ENCODE measurements at regions not wholly inside any gene's neighbourhood (a gene's known extent, or its start where the extent isn't known, plus 50 kb on each side); places are given as distances from the start of the nearest gene placed in this dataset.
"Not testable (repeated sequence)": the region's sequence is repeated elsewhere in the genome, so short reads cannot be mapped to it uniquely, and the experiment has no call there.

GRCh38 chr9:62857280-62857679 lies 1667.4 kb downstream of the SPATA31A7 start:
- not testable (repeated sequence) for DNase-seq, H3K9me3 Mint-ChIP-seq, H3K4me3 Mint-ChIP-seq, H3K27ac Mint-ChIP-seq, H3K4me1 Mint-ChIP-seq
- ATAC-seq: peak; percentile 39
- H3K27me3 Mint-ChIP-seq: peaks cover 37% of the 10 kb centered on the region

- H3K27ac Mint-ChIP-seq, H3K4me1 Mint-ChIP-seq, DNase-seq, H3K4me3 Mint-ChIP-seq, H3K9me3 Mint-ChIP-seq: not testable (repeated sequence)
- H3K27me3 Mint-ChIP-seq: peaks cover 47% of the 10 kb centered on the region
- ATAC-seq: peak; percentile 15
Observed at GRCh38 chr9:62858240-62858639, 1668.4 kb downstream of the SPATA31A7 start.

GRCh38 chr9:62860939-62861860 lies 1671.4 kb downstream of the SPATA31A7 start:
- not testable (repeated sequence) for H3K4me3 Mint-ChIP-seq, H3K9me3 Mint-ChIP-seq, DNase-seq, H3K27ac Mint-ChIP-seq, ATAC-seq, H3K4me1 Mint-ChIP-seq
- peaks cover 75% of the 10 kb centered on the region for H3K27me3 Mint-ChIP-seq

- H3K27ac Mint-ChIP-seq, H3K4me3 Mint-ChIP-seq, DNase-seq, H3K4me1 Mint-ChIP-seq, H3K9me3 Mint-ChIP-seq, ATAC-seq: not testable (repeated sequence)
- H3K27me3 Mint-ChIP-seq: peaks cover 79% of the 10 kb centered on the region
Observed at GRCh38 chr9:62862180-62862579, 1672.3 kb downstream of the SPATA31A7 start.

- not testable (repeated sequence) for H3K4me3 Mint-ChIP-seq, ATAC-seq, H3K4me1 Mint-ChIP-seq, H3K9me3 Mint-ChIP-seq, DNase-seq, H3K27ac Mint-ChIP-seq
- peaks cover 72% of the 10 kb centered on the region for H3K27me3 Mint-ChIP-seq
Observed at GRCh38 chr9:62863319-62863718, 1673.5 kb downstream of the SPATA31A7 start.

GRCh38 chr9:62863867-62864266 lies 1674.0 kb downstream of the SPATA31A7 start:
- not testable (repeated sequence) for H3K4me1 Mint-ChIP-seq, H3K4me3 Mint-ChIP-seq, H3K27ac Mint-ChIP-seq, ATAC-seq, H3K9me3 Mint-ChIP-seq, DNase-seq
- H3K27me3 Mint-ChIP-seq: peaks cover 68% of the 10 kb centered on the region

- H3K27ac Mint-ChIP-seq: peak overlapping the region in 1 of 2 donors; percentile 9
Observed at GRCh38 chr9:62864481-62865469, 1674.9 kb downstream of the SPATA31A7 start.

GRCh38 chr9:62869061-62869460 lies 1679.2 kb downstream of the SPATA31A7 start:
- not testable (repeated sequence) for ATAC-seq, DNase-seq, H3K9me3 Mint-ChIP-seq, H3K4me1 Mint-ChIP-seq, H3K4me3 Mint-ChIP-seq
- peak overlapping the region in 1 of 2 donors; percentile 13 for H3K27ac Mint-ChIP-seq
- peaks cover 29% of the 10 kb centered on the region for H3K27me3 Mint-ChIP-seq

More at GRCh38 chr9:62864481-62865469, 1674.9 kb downstream of the SPATA31A7 start:
- DNase-seq, ATAC-seq, H3K9me3 Mint-ChIP-seq, H3K4me1 Mint-ChIP-seq: not testable (repeated sequence)
- H3K27me3 Mint-ChIP-seq: peaks cover 68% of the 10 kb centered on the region
- H3K4me3 Mint-ChIP-seq: peak overlapping the region in 1 of 2 donors; percentile 45

GRCh38 chr9:62871765-62872164 lies 1681.9 kb downstream of the SPATA31A7 start:
- not testable (repeated sequence) for H3K27ac Mint-ChIP-seq, ATAC-seq, H3K4me3 Mint-ChIP-seq, DNase-seq, H3K9me3 Mint-ChIP-seq, H3K4me1 Mint-ChIP-seq
- H3K27me3 Mint-ChIP-seq: peaks cover 14% of the 10 kb centered on the region

- H3K4me1 Mint-ChIP-seq, ATAC-seq, H3K4me3 Mint-ChIP-seq, DNase-seq, H3K9me3 Mint-ChIP-seq, H3K27ac Mint-ChIP-seq: not testable (repeated sequence)
- peaks cover 11% of the 10 kb centered on the region for H3K27me3 Mint-ChIP-seq
Observed at GRCh38 chr9:62874213-62874612, 1684.4 kb downstream of the SPATA31A7 start.

- not testable (repeated sequence) for H3K9me3 Mint-ChIP-seq, DNase-seq, ATAC-seq, H3K4me3 Mint-ChIP-seq, H3K4me1 Mint-ChIP-seq, H3K27ac Mint-ChIP-seq
- H3K27me3 Mint-ChIP-seq: peaks cover 14% of the 10 kb centered on the region
Observed at GRCh38 chr9:62874745-62875599, 1685.1 kb downstream of the SPATA31A7 start.

- not testable (repeated sequence) for ATAC-seq, H3K9me3 Mint-ChIP-seq, H3K4me3 Mint-ChIP-seq, H3K4me1 Mint-ChIP-seq, H3K27ac Mint-ChIP-seq, DNase-seq
- H3K27me3 Mint-ChIP-seq: peaks cover 39% of the 10 kb centered on the region
Observed at GRCh38 chr9:62877552-62877951, 1687.7 kb downstream of the SPATA31A7 start.

- H3K27ac Mint-ChIP-seq, DNase-seq, H3K4me3 Mint-ChIP-seq, H3K4me1 Mint-ChIP-seq, ATAC-seq, H3K9me3 Mint-ChIP-seq: not testable (repeated sequence)
- H3K27me3 Mint-ChIP-seq: peaks cover 43% of the 10 kb centered on the region
Observed at GRCh38 chr9:62877987-62878386, 1688.2 kb downstream of the SPATA31A7 start.

GRCh38 chr9:62880453-62880852 lies 1690.6 kb downstream of the SPATA31A7 start:
- not testable (repeated sequence) for ATAC-seq, H3K4me3 Mint-ChIP-seq, H3K27ac Mint-ChIP-seq, DNase-seq, H3K4me1 Mint-ChIP-seq, H3K9me3 Mint-ChIP-seq
- H3K27me3 Mint-ChIP-seq: peaks cover 32% of the 10 kb centered on the region

GRCh38 chr9:62880971-62881370 lies 1691.1 kb downstream of the SPATA31A7 start:
- peaks cover 32% of the 10 kb centered on the region for H3K27me3 Mint-ChIP-seq
- H3K9me3 Mint-ChIP-seq, ATAC-seq, H3K4me1 Mint-ChIP-seq, DNase-seq, H3K27ac Mint-ChIP-seq, H3K4me3 Mint-ChIP-seq: not testable (repeated sequence)

Data from stimulated activated naive CD8-positive, alpha-beta T cell treated with anti-CD3 and anti-CD28 coated beads, Interleukin-15, amount 100 ng/mL, for 72 hours (primary cell).